MM.1S (cell line): ENCODE measurements at regions not wholly inside any gene's neighbourhood (a gene's known extent, or its start where the extent isn't known, plus 50 kb on each side); places are given as distances from the start of the nearest gene placed in this dataset.

Experiments
- DNase-seq: peaks from one replicate; pipeline ENCODE4 v3.0.0-alpha.2; 2015
- H2AFZ ChIP-seq: fragments of 300-600 bp; sonication (generic); 2 replicates; pipeline ENCODE4 v1.6.0; 2016; ENCODE audit warnings: antibody characterized with exemption, low read length
- H3F3A ChIP-seq: fragments of 300-600 bp; sonication (generic); 2 replicates; pipeline ENCODE4 v1.6.1; 2016; ENCODE audit warnings: mild to moderate bottlenecking, antibody characterized with exemption, low read length, moderate library complexity, mixed read lengths; ENCODE audit not compliant: insufficient read depth
- H3K27ac ChIP-seq: fragments of 300-600 bp; sonication (generic); 2 replicates; pipeline ENCODE4 v1.5.1; 2016; ENCODE audit warnings: mild to moderate bottlenecking, low read length
- H3K27me3 ChIP-seq: fragments of 300-600 bp; sonication (generic); replicated peaks from 2 replicates; pipeline ENCODE4 v1.6.0; 2016; ENCODE audit warnings: low read length; ENCODE audit not compliant: insufficient read depth
- H3K36me3 ChIP-seq: fragments of 300-600 bp; sonication (generic); replicated peaks from 2 replicates; pipeline ENCODE4 v1.6.1; 2016; ENCODE audit warnings: mild to moderate bottlenecking, low read length, mixed read lengths; ENCODE audit not compliant: insufficient read depth
- H3K4me1 ChIP-seq: fragments of 300-600 bp; sonication (generic); 2 replicates; pipeline ENCODE4 v1.6.1; 2016; ENCODE audit warnings: low read length, mixed read lengths
- H3K4me2 ChIP-seq: fragments of 300-600 bp; sonication (generic); 2 replicates; pipeline ENCODE4 v1.6.0; 2016; ENCODE audit warnings: low read depth, low read length
- H3K4me3 ChIP-seq: fragments of 300-600 bp; sonication (generic); 2 replicates; pipeline ENCODE4 v1.5.1; 2016; ENCODE audit warnings: low read length, mixed read lengths
- H3K79me2 ChIP-seq: fragments of 300-600 bp; sonication (generic); 2 replicates; pipeline ENCODE4 v1.6.1; 2016; ENCODE audit warnings: mixed run types, low read length, mixed read lengths
- H3K9ac ChIP-seq: fragments of 300-600 bp; sonication (generic); 2 replicates; pipeline ENCODE4 v1.6.1; 2016; ENCODE audit warnings: low read length, mixed read lengths
- H3K9me2 ChIP-seq: fragments of 300-600 bp; sonication (generic); replicated peaks from 2 replicates; pipeline ENCODE4 v1.6.1; 2016; ENCODE audit warnings: mild to moderate bottlenecking, low read length, mixed read lengths; ENCODE audit not compliant: insufficient read depth
- H3K9me3 ChIP-seq: fragments of 300-600 bp; sonication (generic); replicated peaks from 2 replicates; pipeline ENCODE4 v1.6.1; 2016; ENCODE audit warnings: mild to moderate bottlenecking, low read length, mixed read lengths; ENCODE audit not compliant: insufficient read depth
- H4K20me1 ChIP-seq: fragments of 300-600 bp; sonication (generic); 2 replicates; pipeline ENCODE4 v1.6.1; 2016; ENCODE audit warnings: mild to moderate bottlenecking, low read length, moderate library complexity, mixed read lengths; ENCODE audit not compliant: insufficient read depth
- EZH2 ChIP-seq: fragments of 300-600 bp; sonication (generic); optimal IDR thresholded peaks from 2 replicates; pipeline ENCODE3; 2017; ENCODE audit warnings: low read depth, mild to moderate bottlenecking, antibody characterized with exemption, low read length, mixed read lengths
- EZH2phosphoT487 ChIP-seq: fragments of 300-600 bp; sonication (generic); IDR thresholded peaks from 2 replicates; pipeline ENCODE4 v1.6.1; 2018; ENCODE audit warnings: antibody characterized with exemption, low read length
- TF ChIP-seq, protein P1 (sequence below): fragments of 300-600 bp; sonication (generic); IDR thresholded peaks from 2 replicates; pipeline ENCODE4 v1.5.1; 2016; ENCODE audit warnings: antibody characterized with exemption, low read length, mixed read lengths

- Histone ChIP-seq H3F3A (no peaks in the 10 kb centered on the region), H3K4me3 (no peak overlapping the region), H4K20me1 (no peaks in the 10 kb centered on the region), H3K27me3 (no peaks in the 10 kb centered on the region), H3K27ac (no peak overlapping the region), H2AFZ (0 out of 2 replicates have a peak overlapping the region, but pooled peaks have one; percentile 6), H3K4me2 (no peak overlapping the region), H3K9ac (no peak overlapping the region), H3K9me3 (no peaks in the 10 kb centered on the region), H3K9me2 (no peaks in the 10 kb centered on the region), H3K4me1 (no peaks in the 10 kb centered on the region), H3K36me3 (no peaks in the 10 kb centered on the region), H3K79me2 (no peaks in the 10 kb centered on the region)
- TF ChIP-seq, protein P1, sequence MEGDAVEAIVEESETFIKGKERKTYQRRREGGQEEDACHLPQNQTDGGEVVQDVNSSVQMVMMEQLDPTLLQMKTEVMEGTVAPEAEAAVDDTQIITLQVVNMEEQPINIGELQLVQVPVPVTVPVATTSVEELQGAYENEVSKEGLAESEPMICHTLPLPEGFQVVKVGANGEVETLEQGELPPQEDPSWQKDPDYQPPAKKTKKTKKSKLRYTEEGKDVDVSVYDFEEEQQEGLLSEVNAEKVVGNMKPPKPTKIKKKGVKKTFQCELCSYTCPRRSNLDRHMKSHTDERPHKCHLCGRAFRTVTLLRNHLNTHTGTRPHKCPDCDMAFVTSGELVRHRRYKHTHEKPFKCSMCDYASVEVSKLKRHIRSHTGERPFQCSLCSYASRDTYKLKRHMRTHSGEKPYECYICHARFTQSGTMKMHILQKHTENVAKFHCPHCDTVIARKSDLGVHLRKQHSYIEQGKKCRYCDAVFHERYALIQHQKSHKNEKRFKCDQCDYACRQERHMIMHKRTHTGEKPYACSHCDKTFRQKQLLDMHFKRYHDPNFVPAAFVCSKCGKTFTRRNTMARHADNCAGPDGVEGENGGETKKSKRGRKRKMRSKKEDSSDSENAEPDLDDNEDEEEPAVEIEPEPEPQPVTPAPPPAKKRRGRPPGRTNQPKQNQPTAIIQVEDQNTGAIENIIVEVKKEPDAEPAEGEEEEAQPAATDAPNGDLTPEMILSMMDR, result no peak
- TF ChIP-seq EZH2, result no peak
- TF ChIP-seq EZH2phosphoT487, result no peak
- no peak for DNase-seq
These were observed 81.7 kb downstream of the GPR85 start for GRCh38 chr7:113004726-113005454.

DNA sequence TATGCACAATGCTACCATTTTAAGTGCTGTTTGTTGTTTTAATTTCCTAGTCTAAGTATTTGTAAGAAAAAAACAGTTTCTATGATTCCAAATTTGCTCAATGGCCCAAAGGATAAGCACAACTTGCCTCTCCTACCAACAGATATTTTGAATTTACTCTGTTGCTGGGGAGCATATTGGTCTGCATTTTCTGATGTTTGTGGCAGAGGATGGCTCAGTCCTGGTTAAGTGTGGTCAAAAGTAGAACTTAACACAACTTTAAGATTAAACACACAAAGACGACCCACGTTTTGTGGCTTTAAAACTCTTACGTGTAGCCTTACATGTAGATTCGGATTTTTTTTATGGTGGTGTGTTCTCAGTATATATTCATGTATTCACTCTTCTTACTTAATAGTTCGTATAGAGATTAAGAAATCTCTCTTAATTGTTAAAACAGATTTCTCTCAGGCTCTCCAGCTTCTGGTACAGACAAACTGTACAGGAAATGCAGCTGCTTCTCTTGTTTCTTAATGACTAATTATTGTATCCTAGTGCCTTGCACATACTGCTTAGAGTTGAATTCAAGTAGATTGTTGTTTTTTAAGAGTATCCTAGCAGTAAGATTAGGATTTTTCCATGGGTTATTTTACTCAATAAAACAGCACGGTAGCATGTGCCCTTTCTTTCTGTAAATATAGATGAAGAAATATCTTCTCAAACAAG lies 86.2 kb downstream of the GPR85 start:
- TF ChIP-seq, protein P1, result no peak
- no peak for TF ChIP-seq EZH2
- no peak for TF ChIP-seq EZH2phosphoT487
- no peaks in the 10 kb centered on the region for H3F3A ChIP-seq
- H3K79me2 ChIP-seq, result no peaks in the 10 kb centered on the region
- H3K36me3 ChIP-seq, result no peaks in the 10 kb centered on the region
- no peaks in the 10 kb centered on the region for H3K9me3 ChIP-seq
- DNase-seq, result no peak
- H3K4me2 ChIP-seq, result no peak overlapping the region
- no peaks in the 10 kb centered on the region for H3K9me2 ChIP-seq
- no peak overlapping the region for H3K27ac ChIP-seq
- H2AFZ ChIP-seq, result no peak overlapping the region
- H3K27me3 ChIP-seq, result no peaks in the 10 kb centered on the region
- H3K4me3 ChIP-seq, result no peak overlapping the region
- H3K4me1 ChIP-seq, result no peaks in the 10 kb centered on the region
- H3K9ac ChIP-seq, result no peak overlapping the region
- H4K20me1 ChIP-seq, result no peaks in the 10 kb centered on the region

DNA sequence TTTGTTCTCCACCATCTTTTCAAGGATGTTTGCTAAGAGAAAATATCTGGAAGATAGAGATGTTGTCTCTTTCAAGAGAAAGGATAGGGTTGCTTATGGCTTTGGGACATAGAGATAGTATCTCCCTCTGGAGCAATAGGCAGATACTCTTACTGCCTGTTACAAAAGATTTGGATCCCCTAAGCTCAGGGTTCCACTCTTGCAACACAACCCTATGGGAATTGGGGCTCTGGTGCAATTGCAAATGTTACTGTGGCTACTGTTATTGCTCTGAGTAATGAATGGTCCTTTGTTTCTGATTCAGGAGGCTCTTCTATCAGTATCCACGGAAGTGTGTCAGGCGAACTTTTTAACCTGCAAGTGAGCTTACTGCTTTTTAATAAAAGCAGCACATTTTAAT lies 88.8 kb downstream of the GPR85 start:
- Histone ChIP-seq H3K9ac (no peak overlapping the region), H2AFZ (no peak overlapping the region), H3K4me2 (no peak overlapping the region), H3F3A (no peaks in the 10 kb centered on the region), H3K4me3 (no peak overlapping the region), H3K27me3 (no peaks in the 10 kb centered on the region), H3K36me3 (no peaks in the 10 kb centered on the region), H3K9me2 (no peaks in the 10 kb centered on the region), H4K20me1 (no peaks in the 10 kb centered on the region), H3K9me3 (no peaks in the 10 kb centered on the region), H3K4me1 (no peaks in the 10 kb centered on the region), H3K79me2 (no peaks in the 10 kb centered on the region), H3K27ac (no peak overlapping the region)
- DNase-seq, result no peak
- TF ChIP-seq EZH2phosphoT487 (no peak), EZH2 (no peak)
- TF ChIP-seq, protein P1, result no peak
